Neural progenitor cell (in vitro differentiated cells): ENCODE measurements at regions not wholly inside any gene's neighbourhood (a gene's known extent, or its start where the extent isn't known, plus 50 kb on each side); places are given as distances from the start of the nearest gene placed in this dataset.
A peak's percentile ranks its signal among the peaks of the same experiment; 100 is the strongest.

Experiments used
- DNase-seq: peaks from one replicate; pipeline ENCODE4 v3.0.0-alpha.2; 2016; ENCODE audit warnings: low spot score
- H2AFZ ChIP-seq: fragments of 200-600 bp; sonication (generic); replicated peaks from 2 replicates; pipeline ENCODE4 v1.6.1; 2016; ENCODE audit warnings: antibody characterized with exemption
- H3F3A ChIP-seq: fragments of 200-600 bp; sonication (generic); 2 replicates; pipeline ENCODE4 v1.6.1; 2016; ENCODE audit warnings: antibody characterized with exemption, low read depth
- H3K27ac ChIP-seq: fragments of 200-600 bp; sonication (generic); 2 replicates; pipeline ENCODE4 v1.5.1; 2016; ENCODE audit warnings: mild to moderate bottlenecking
- H3K27me3 ChIP-seq: fragments of 200-600 bp; sonication (generic); 2 replicates; pipeline ENCODE4 v1.6.1; 2016; ENCODE audit warnings: mild to moderate bottlenecking, moderate library complexity
- H3K36me3 ChIP-seq: fragments of 200-600 bp; sonication (generic); 2 replicates; pipeline ENCODE4 v1.5.1; 2016
- H3K4me1 ChIP-seq: fragments of 200-600 bp; sonication (generic); 2 replicates; pipeline ENCODE4 v1.6.1; 2016; ENCODE audit warnings: mixed run types
- H3K4me2 ChIP-seq: fragments of 200-600 bp; sonication (generic); 2 replicates; pipeline ENCODE4 v1.6.1; 2016
- H3K4me3 ChIP-seq: fragments of 200-600 bp; sonication (generic); 2 replicates; pipeline ENCODE4 v1.5.1; 2016
- H3K79me2 ChIP-seq: fragments of 200-600 bp; sonication (generic); 2 replicates; pipeline ENCODE4 v1.6.1; 2016; ENCODE audit warnings: low read depth
- H3K9ac ChIP-seq: fragments of 200-600 bp; sonication (generic); 2 replicates; pipeline ENCODE4 v1.6.1; 2016
- H3K9me3 ChIP-seq: fragments of 200-600 bp; sonication (generic); 2 replicates; pipeline ENCODE4 v1.5.1; 2016; ENCODE audit warnings: low read depth
- H4K20me1 ChIP-seq: fragments of 200-600 bp; sonication (generic); 2 replicates; pipeline ENCODE4 v1.6.1; 2016; ENCODE audit warnings: low read depth
- H3K27ac Mint-ChIP-seq: 3 replicates; pipeline ENCODE4 v1.8.0; 2021; ENCODE audit warnings: mixed read lengths
- H3K27me3 Mint-ChIP-seq: 2 replicates; pipeline ENCODE4 v1.8.0; 2022; ENCODE audit warnings: low read depth, mild to moderate bottlenecking, inconsistent platforms, moderate library complexity, mixed read lengths; ENCODE audit not compliant: insufficient read depth
- H3K36me3 Mint-ChIP-seq: 3 replicates; pipeline ENCODE4 v1.8.0; 2021; ENCODE audit warnings: mixed read lengths
- H3K4me1 Mint-ChIP-seq: 3 replicates; pipeline ENCODE4 v1.8.0; 2021; ENCODE audit warnings: mixed read lengths
- H3K4me3 Mint-ChIP-seq: 3 replicates; pipeline ENCODE4 v1.8.0; 2021; ENCODE audit warnings: mild to moderate bottlenecking, moderate library complexity, mixed read lengths
- H3K9me3 Mint-ChIP-seq: 3 replicates; pipeline ENCODE4 v1.8.0; 2020; ENCODE audit warnings: mixed read lengths
- EZH2 ChIP-seq: fragments of 200-600 bp; sonication (generic); IDR thresholded peaks from 2 replicates; pipeline ENCODE4 v1.6.1; 2017; ENCODE audit warnings: antibody characterized with exemption, mild to moderate bottlenecking, moderate library complexity
- EZH2phosphoT487 ChIP-seq: fragments of 200-600 bp; sonication (generic); IDR thresholded peaks from 2 replicates; pipeline ENCODE4 v1.6.1; 2017; ENCODE audit warnings: antibody characterized with exemption
- TF ChIP-seq, protein P1 (sequence below): fragments of 200-600 bp; sonication (generic); IDR thresholded peaks from 2 replicates; pipeline ENCODE4 v1.5.1; 2017; ENCODE audit warnings: antibody characterized with exemption, mild to moderate bottlenecking

DNA sequence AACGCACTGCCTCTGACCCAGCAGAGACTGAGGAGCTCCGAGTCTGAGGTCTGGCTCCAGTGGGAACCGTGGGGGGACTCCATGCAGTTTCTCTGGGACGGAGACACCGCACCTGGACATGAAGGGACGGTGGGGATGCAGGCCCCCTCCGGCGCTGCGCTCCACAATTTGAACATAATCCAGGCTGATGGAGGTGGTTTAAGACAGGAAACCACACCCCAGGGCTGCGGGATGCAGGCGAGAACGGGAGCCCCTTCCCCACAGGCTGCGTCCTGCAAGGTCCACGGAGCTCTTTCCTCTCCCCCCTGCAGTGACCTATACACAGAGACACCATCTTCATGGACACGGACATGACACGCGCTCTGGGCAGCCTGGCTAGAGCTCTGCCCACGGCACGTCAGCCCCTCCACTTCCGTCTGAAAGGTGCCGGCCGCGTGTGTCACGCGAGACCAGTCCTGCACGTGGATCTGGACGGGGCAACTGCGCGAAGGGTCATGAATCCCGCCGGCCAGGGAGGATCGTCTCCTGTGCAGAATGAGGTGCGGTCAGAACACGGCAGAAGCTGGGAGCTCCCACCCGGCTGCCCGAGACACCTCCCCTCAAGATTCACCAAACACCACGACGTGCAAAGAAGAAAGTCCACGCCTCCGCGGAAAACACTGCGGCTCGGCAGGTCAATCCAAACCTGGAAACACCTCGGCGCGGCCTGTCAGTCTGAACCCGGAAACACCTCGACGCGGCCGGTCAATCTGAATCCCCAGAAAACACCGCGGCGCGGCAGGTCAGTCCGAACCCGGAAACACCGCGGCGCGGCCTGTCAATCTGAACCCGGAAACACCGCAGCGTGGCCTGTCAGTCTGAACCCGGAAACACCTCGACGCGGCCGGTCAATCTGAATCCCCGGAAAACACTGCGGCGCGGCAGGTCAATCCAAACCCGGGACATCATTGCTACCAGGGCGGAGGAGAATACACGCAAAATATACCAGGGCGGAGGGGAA, 212.4 kb downstream of the BRD1 start:
- H4K20me1 ChIP-seq: no peaks in the 10 kb centered on the region
- Mint-ChIP-seq H3K9me3 (peaks cover 22% of the 10 kb centered on the region), H3K27ac (no peak overlapping the region), H3K36me3 (no peaks in the 10 kb centered on the region), H3K4me1 (no peaks in the 10 kb centered on the region), H3K27me3 (peaks cover 7% of the 10 kb centered on the region), H3K4me3 (no peak overlapping the region)
- H3K36me3 ChIP-seq: no peaks in the 10 kb centered on the region
- TF ChIP-seq, protein P1, sequence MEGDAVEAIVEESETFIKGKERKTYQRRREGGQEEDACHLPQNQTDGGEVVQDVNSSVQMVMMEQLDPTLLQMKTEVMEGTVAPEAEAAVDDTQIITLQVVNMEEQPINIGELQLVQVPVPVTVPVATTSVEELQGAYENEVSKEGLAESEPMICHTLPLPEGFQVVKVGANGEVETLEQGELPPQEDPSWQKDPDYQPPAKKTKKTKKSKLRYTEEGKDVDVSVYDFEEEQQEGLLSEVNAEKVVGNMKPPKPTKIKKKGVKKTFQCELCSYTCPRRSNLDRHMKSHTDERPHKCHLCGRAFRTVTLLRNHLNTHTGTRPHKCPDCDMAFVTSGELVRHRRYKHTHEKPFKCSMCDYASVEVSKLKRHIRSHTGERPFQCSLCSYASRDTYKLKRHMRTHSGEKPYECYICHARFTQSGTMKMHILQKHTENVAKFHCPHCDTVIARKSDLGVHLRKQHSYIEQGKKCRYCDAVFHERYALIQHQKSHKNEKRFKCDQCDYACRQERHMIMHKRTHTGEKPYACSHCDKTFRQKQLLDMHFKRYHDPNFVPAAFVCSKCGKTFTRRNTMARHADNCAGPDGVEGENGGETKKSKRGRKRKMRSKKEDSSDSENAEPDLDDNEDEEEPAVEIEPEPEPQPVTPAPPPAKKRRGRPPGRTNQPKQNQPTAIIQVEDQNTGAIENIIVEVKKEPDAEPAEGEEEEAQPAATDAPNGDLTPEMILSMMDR: no peak
- H3K27ac ChIP-seq: no peak overlapping the region
- no peaks in the 10 kb centered on the region for H3K9me3 ChIP-seq
- H3F3A ChIP-seq: peaks cover 4% of the 10 kb centered on the region
- H3K79me2 ChIP-seq: no peaks in the 10 kb centered on the region
- no peaks in the 10 kb centered on the region for H3K27me3 ChIP-seq
- no peak overlapping the region for H2AFZ ChIP-seq
- no peak overlapping the region for H3K4me2 ChIP-seq
- DNase-seq: no peak
- H3K9ac ChIP-seq: no peak overlapping the region
- no peaks in the 10 kb centered on the region for H3K4me1 ChIP-seq
- H3K4me3 ChIP-seq: no peak overlapping the region

DNA sequence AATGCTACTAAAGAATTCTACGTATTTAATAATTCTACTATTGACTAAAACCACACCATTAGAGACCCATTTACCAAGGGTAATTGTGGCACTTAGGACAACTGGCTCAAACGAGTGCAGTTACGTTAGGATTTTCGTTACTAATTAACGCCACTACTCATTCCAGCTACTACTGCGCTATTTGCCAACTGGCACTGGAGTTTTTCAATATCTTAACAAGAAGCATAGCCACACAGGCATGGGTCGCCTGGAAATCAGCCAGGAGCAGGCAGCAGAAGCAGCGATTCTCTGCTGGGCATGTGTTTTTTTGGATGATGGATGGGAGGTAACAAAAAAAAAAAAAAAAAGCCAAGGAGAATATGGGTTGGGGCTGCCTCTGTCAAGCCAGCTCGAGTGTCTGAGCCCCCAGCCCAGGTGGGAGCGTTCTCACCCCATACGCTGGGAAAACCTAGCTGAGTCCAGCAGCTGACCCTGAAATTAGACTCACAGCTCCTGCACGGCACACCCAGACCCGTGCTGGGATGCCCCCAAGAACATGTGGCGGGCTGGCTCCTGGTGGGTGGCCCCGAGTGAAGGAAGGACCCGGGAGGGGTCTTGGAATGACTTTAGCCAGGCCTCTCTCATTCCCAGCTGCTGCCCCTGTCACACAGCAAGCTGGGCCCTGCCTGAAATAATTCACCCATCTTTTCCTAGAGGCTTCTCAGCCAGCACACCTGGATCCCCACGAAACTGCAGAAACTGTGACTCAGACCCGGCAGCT, 214.0 kb downstream of the BRD1 start:
- no peak overlapping the region for H3K27ac ChIP-seq
- Mint-ChIP-seq H3K27ac (no peak overlapping the region), H3K4me3 (no peak overlapping the region), H3K36me3 (no peaks in the 10 kb centered on the region), H3K27me3 (peaks cover 3% of the 10 kb centered on the region), H3K9me3 (peaks cover 22% of the 10 kb centered on the region), H3K4me1 (no peaks in the 10 kb centered on the region)
- TF ChIP-seq, protein P1: no peak
- TF ChIP-seq EZH2: no peak
- no peak for TF ChIP-seq EZH2phosphoT487
- peaks cover 4% of the 10 kb centered on the region for H3F3A ChIP-seq
- H3K79me2 ChIP-seq: no peaks in the 10 kb centered on the region
- H3K9ac ChIP-seq: no peak overlapping the region
- H3K9me3 ChIP-seq: no peaks in the 10 kb centered on the region
- no peaks in the 10 kb centered on the region for H4K20me1 ChIP-seq
- H3K4me1 ChIP-seq: no peaks in the 10 kb centered on the region
- no peak overlapping the region for H2AFZ ChIP-seq
- no peaks in the 10 kb centered on the region for H3K27me3 ChIP-seq
- no peaks in the 10 kb centered on the region for H3K36me3 ChIP-seq
- no peak for DNase-seq
- no peak overlapping the region for H3K4me2 ChIP-seq
- no peak overlapping the region for H3K4me3 ChIP-seq

DNA sequence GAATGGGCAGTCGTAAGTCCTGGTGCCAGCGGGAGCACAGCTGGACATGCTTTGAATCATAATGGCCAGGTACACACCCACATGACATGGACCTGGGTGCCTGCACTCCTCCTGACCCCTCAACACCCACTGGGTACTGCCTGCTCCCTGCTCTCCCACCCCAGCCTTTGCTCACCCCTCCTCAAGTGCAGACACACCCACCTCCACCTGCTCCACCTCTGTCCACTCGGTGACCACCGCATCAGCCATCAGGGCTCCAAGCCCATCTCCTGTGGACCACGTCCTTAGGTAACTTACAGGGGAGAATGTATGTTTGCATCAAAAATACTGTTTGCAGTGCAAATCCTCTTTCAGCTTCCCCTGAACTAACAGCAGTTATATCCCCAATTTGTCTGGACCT, 214.6 kb downstream of the BRD1 start:
- no peaks in the 10 kb centered on the region for H3K4me1 ChIP-seq
- Mint-ChIP-seq H3K9me3 (peaks cover 22% of the 10 kb centered on the region), H3K36me3 (no peaks in the 10 kb centered on the region), H3K27ac (peak overlapping the region; percentile 15), H3K4me1 (no peaks in the 10 kb centered on the region), H3K4me3 (no peak overlapping the region), H3K27me3 (peaks cover 3% of the 10 kb centered on the region)
- H3F3A ChIP-seq: peaks cover 4% of the 10 kb centered on the region
- no peaks in the 10 kb centered on the region for H3K9me3 ChIP-seq
- no peak overlapping the region for H3K4me2 ChIP-seq
- H3K9ac ChIP-seq: no peak overlapping the region
- H3K4me3 ChIP-seq: no peak overlapping the region
- no peaks in the 10 kb centered on the region for H3K27me3 ChIP-seq
- no peak overlapping the region for H3K27ac ChIP-seq
- H3K79me2 ChIP-seq: no peaks in the 10 kb centered on the region
- H4K20me1 ChIP-seq: no peaks in the 10 kb centered on the region
- no peaks in the 10 kb centered on the region for H3K36me3 ChIP-seq
- no peak overlapping the region for H2AFZ ChIP-seq
- no peak for DNase-seq
- TF ChIP-seq EZH2phosphoT487 (no peak), EZH2 (no peak)
- TF ChIP-seq, protein P1: no peak
